H9 (cell line): ENCODE measurements at regions not wholly inside any gene's neighbourhood (a gene's known extent, or its start where the extent isn't known, plus 50 kb on each side); places are given as distances from the start of the nearest gene placed in this dataset.
"Not testable (repeated sequence)": the region's sequence is repeated elsewhere in the genome, so short reads cannot be mapped to it uniquely, and the experiment has no call there.

Experiments used
- DNase-seq: peaks from one replicate; pipeline ENCODE4 v3.0.0-alpha.2; 2017
- H2AFZ ChIP-seq: one replicate; pipeline ENCODE4 v1.6.1; 2013; ENCODE audit warnings: mild to moderate bottlenecking, low read length, control low read depth, moderate library complexity
- H2AK5ac ChIP-seq: 2 replicates; pipeline ENCODE4 v1.6.1; 2013; ENCODE audit warnings: low read length, control low read depth, mixed read lengths; ENCODE audit not compliant: insufficient read length
- H2BK120ac ChIP-seq: one replicate; pipeline ENCODE4 v1.6.1; 2013; ENCODE audit warnings: low read depth, mild to moderate bottlenecking, low read length, control low read depth, inconsistent platforms; ENCODE audit not compliant: poor library complexity, severe bottlenecking
- H2BK12ac ChIP-seq: 2 replicates; pipeline ENCODE4 v1.6.1; 2013; ENCODE audit warnings: low read length, control low read depth, mixed read lengths, low read depth; ENCODE audit not compliant: insufficient read length
- H2BK15ac ChIP-seq: 2 replicates; pipeline ENCODE4 v1.6.1; 2013; ENCODE audit warnings: low read depth, low read length, control low read depth
- H2BK20ac ChIP-seq: one replicate; pipeline ENCODE4 v1.6.1; 2013; ENCODE audit warnings: low read depth, mild to moderate bottlenecking, low read length, control low read depth, inconsistent platforms; ENCODE audit not compliant: poor library complexity, severe bottlenecking
- H2BK5ac ChIP-seq: 2 replicates; pipeline ENCODE4 v1.6.1; 2013; ENCODE audit warnings: low read length, control low read depth, mixed read lengths; ENCODE audit not compliant: insufficient read length
- H3K14ac ChIP-seq: 2 replicates; pipeline ENCODE4 v1.6.1; 2013; ENCODE audit warnings: low read length, control low read depth; ENCODE audit not compliant: insufficient read depth
- H3K18ac ChIP-seq: 2 replicates; pipeline ENCODE4 v1.6.1; 2013; ENCODE audit warnings: low read depth, mild to moderate bottlenecking, mixed read lengths, low read length, control low read depth; ENCODE audit not compliant: insufficient read length
- H3K23ac ChIP-seq: 2 replicates; pipeline ENCODE4 v1.6.1; 2013; ENCODE audit warnings: low read length, control low read depth, mixed read lengths, low read depth; ENCODE audit not compliant: insufficient read length
- H3K23me2 ChIP-seq: 2 replicates; pipeline ENCODE4 v1.6.1; 2013; ENCODE audit warnings: low read depth, mild to moderate bottlenecking, mixed read lengths, low read length, control low read depth; ENCODE audit not compliant: insufficient read length, poor library complexity, severe bottlenecking
- H3K27ac ChIP-seq: 2 replicates; pipeline ENCODE4 v1.5.1; 2013; ENCODE audit warnings: low read length, control low read depth, mixed read lengths, low read depth; ENCODE audit not compliant: insufficient read length
- H3K27me3 ChIP-seq: 2 replicates; pipeline ENCODE4 v1.6.1; 2013; ENCODE audit warnings: low read length, control low read depth, inconsistent platforms; ENCODE audit not compliant: insufficient read depth
- H3K4ac ChIP-seq: 2 replicates; pipeline ENCODE4 v1.6.1; 2013; ENCODE audit warnings: low read depth, mild to moderate bottlenecking, control low read depth, inconsistent platforms, low read length, moderate library complexity
- H3K4me1 ChIP-seq: 2 replicates; pipeline ENCODE4 v1.6.1; 2013; ENCODE audit warnings: low read length, control low read depth, inconsistent platforms; ENCODE audit not compliant: insufficient read depth
- H3K4me2 ChIP-seq: 2 replicates; pipeline ENCODE4 v1.6.1; 2013; ENCODE audit warnings: low read length, control low read depth, mixed read lengths; ENCODE audit not compliant: insufficient read length, insufficient read depth
- H3K56ac ChIP-seq: 2 replicates; pipeline ENCODE4 v1.6.1; 2013; ENCODE audit warnings: low read depth, mild to moderate bottlenecking, mixed read lengths, low read length, control low read depth; ENCODE audit not compliant: insufficient read length
- H3K79me1 ChIP-seq: 2 replicates; pipeline ENCODE4 v1.6.1; 2013; ENCODE audit warnings: low read depth, mild to moderate bottlenecking, moderate library complexity, low read length, control low read depth, inconsistent platforms; ENCODE audit not compliant: insufficient read depth, poor library complexity, severe bottlenecking
- H3K79me2 ChIP-seq: 2 replicates; pipeline ENCODE4 v1.6.1; 2013; ENCODE audit warnings: low read length, control low read depth, inconsistent platforms; ENCODE audit not compliant: insufficient read depth
- H3K9ac ChIP-seq: 2 replicates; pipeline ENCODE4 v1.6.1; 2013; ENCODE audit warnings: low read length, control low read depth, mixed read lengths; ENCODE audit not compliant: insufficient read length; ENCODE audit errors: extremely low read depth
- H3K9me3 ChIP-seq: one replicate; pipeline ENCODE4 v1.6.1; 2013; ENCODE audit warnings: low read depth, low read length, inconsistent platforms; ENCODE audit not compliant: control insufficient read depth
- H3T11ph ChIP-seq: one replicate; pipeline ENCODE4 v1.6.1; 2013; ENCODE audit warnings: mild to moderate bottlenecking, low read length, control low read depth, inconsistent platforms
- H4K20me1 ChIP-seq: one replicate; pipeline ENCODE4 v1.6.1; 2013; ENCODE audit not compliant: control insufficient read depth, insufficient read length, insufficient read depth
- H4K5ac ChIP-seq: 2 replicates; pipeline ENCODE4 v1.6.1; 2013; ENCODE audit warnings: low read depth, mild to moderate bottlenecking, mixed read lengths, low read length, control low read depth; ENCODE audit not compliant: insufficient read length
- H4K8ac ChIP-seq: replicated peaks from 2 replicates; pipeline ENCODE4 v1.6.1; 2013; ENCODE audit warnings: low read length, control low read depth, mixed read lengths, low read depth; ENCODE audit not compliant: insufficient read length
- H4K91ac ChIP-seq: 2 replicates; pipeline ENCODE4 v1.6.1; 2013; ENCODE audit warnings: low read depth, mild to moderate bottlenecking, moderate library complexity, mixed read lengths, low read length, control low read depth; ENCODE audit not compliant: insufficient read length
- H3K27ac Mint-ChIP-seq, 3 experiments: 2 replicates in 2 of 3; 3 replicates in 1 of 3; pipeline ENCODE4 v1.8.0; 2020 to 2021; ENCODE audit warnings: mixed read lengths in 3 of 3, mild to moderate bottlenecking in 1 of 3, moderate library complexity in 1 of 3
- H3K27me3 Mint-ChIP-seq: 2 replicates; pipeline ENCODE4 v1.8.0; 2021; ENCODE audit warnings: low read depth, mild to moderate bottlenecking, moderate library complexity, mixed read lengths
- H3K36me3 Mint-ChIP-seq, 3 experiments: 2 replicates in 2 of 3; 3 replicates in 1 of 3; pipeline ENCODE4 v1.8.0; 2020 to 2021; ENCODE audit warnings: low read depth in 3 of 3, mixed read lengths in 3 of 3; ENCODE audit not compliant: insufficient read depth in 1 of 3
- H3K4me1 Mint-ChIP-seq, 2 experiments: 2 replicates each; pipeline ENCODE4 v1.8.0; 2020; ENCODE audit warnings: mixed read lengths in 2 of 2
- H3K4me3 Mint-ChIP-seq, 2 experiments: 2 replicates in 1 of 2; 3 replicates in 1 of 2; pipeline ENCODE4 v1.8.0; 2020 to 2021; ENCODE audit warnings: mild to moderate bottlenecking in 2 of 2, mixed read lengths in 2 of 2, moderate library complexity in 1 of 2
- H3K9me3 Mint-ChIP-seq, 2 experiments: 2 replicates in 1 of 2; 3 replicates in 1 of 2; pipeline ENCODE4 v1.8.0; 2020; ENCODE audit warnings: mild to moderate bottlenecking in 2 of 2, mixed read lengths in 2 of 2, moderate library complexity in 1 of 2
- CTCF ChIP-seq: fragments of 200-600 bp; sonication (generic); conservative IDR thresholded peaks from 3 replicates; pipeline ENCODE4 v1.8.0; 2021; ENCODE audit warnings: antibody characterized with exemption, mild to moderate bottlenecking
- WGBS: extraction: QIAGEN DNeasy Blood & Tissue Kit; methylation state at CpG from one replicate; pipeline ENCODE4 v1.1.7; 2013; ENCODE audit warnings: missing lambda C conversion rate, low lambda C conversion rate, mixed read lengths; ENCODE audit not compliant: insufficient read length; ENCODE audit errors: extremely low coverage; 5-methylcytosine and 5-hydroxymethylcytosine counted together

- not testable (repeated sequence) for H2BK12ac ChIP-seq, H3K9ac ChIP-seq, H3K56ac ChIP-seq, H3K36me3 Mint-ChIP-seq, H3K79me2 ChIP-seq, H3K23ac ChIP-seq, H3K4me2 ChIP-seq, H4K8ac ChIP-seq, H3K23me2 ChIP-seq, H3K4me3 Mint-ChIP-seq, H2BK15ac ChIP-seq, H3K79me1 ChIP-seq, H2BK5ac ChIP-seq, H3K14ac ChIP-seq, H4K5ac ChIP-seq, H3K27me3 ChIP-seq, H3K4me1 ChIP-seq, H2AK5ac ChIP-seq, H3K18ac ChIP-seq, H3T11ph ChIP-seq, H3K27ac ChIP-seq, H3K27ac Mint-ChIP-seq, H4K91ac ChIP-seq, H3K4ac ChIP-seq, H2AFZ ChIP-seq, H3K9me3 ChIP-seq, H2BK120ac ChIP-seq, H2BK20ac ChIP-seq, H4K20me1 ChIP-seq
- no CpG with 5 or more reads among the region's 25 CpGs for WGBS
- TF ChIP-seq CTCF: peak; percentile 48; the same call in 2 of the 3 replicates
- Mint-ChIP-seq H3K9me3 (peaks cover 26 to 28% of the 10 kb centered on the region in 2 experiments), H3K27me3 (peaks cover 82% of the 10 kb centered on the region), H3K4me1 (peaks cover 13 to 19% of the 10 kb centered on the region in 2 experiments)
- peak; percentile 77 for DNase-seq
These were observed 623.2 kb downstream of the SPATA31A6 start for GRCh38 chr9:42806674-42807073.

- DNase-seq, H2BK5ac ChIP-seq, H3K14ac ChIP-seq, H3K56ac ChIP-seq, H2AFZ ChIP-seq, H3K18ac ChIP-seq, H2BK15ac ChIP-seq, H3T11ph ChIP-seq, H2BK20ac ChIP-seq, H3K4me3 Mint-ChIP-seq, H2AK5ac ChIP-seq, H3K79me1 ChIP-seq, H3K4me1 ChIP-seq, H3K27ac ChIP-seq, H3K4me1 Mint-ChIP-seq, H3K9me3 Mint-ChIP-seq, H2BK120ac ChIP-seq, H3K23ac ChIP-seq, H4K8ac ChIP-seq, H4K91ac ChIP-seq, H3K23me2 ChIP-seq, H2BK12ac ChIP-seq, H3K27me3 ChIP-seq, H3K27ac Mint-ChIP-seq, H3K4ac ChIP-seq, H3K79me2 ChIP-seq, H3K9me3 ChIP-seq, H3K4me2 ChIP-seq, H3K9ac ChIP-seq, H3K36me3 Mint-ChIP-seq, H4K20me1 ChIP-seq, H4K5ac ChIP-seq: not testable (repeated sequence)
- peaks cover 11% of the 10 kb centered on the region for H3K27me3 Mint-ChIP-seq
- no CpG with 5 or more reads among the region's 1 CpG for WGBS
These were observed 638.0 kb downstream of the SPATA31A6 start for GRCh38 chr9:42821468-42821867.
